ENCODE measurements at regions not wholly inside any gene's neighbourhood (a gene's known extent, or its start where the extent isn't known, plus 50 kb on each side); places are given as distances from the start of the nearest gene placed in this dataset.

DNA sequence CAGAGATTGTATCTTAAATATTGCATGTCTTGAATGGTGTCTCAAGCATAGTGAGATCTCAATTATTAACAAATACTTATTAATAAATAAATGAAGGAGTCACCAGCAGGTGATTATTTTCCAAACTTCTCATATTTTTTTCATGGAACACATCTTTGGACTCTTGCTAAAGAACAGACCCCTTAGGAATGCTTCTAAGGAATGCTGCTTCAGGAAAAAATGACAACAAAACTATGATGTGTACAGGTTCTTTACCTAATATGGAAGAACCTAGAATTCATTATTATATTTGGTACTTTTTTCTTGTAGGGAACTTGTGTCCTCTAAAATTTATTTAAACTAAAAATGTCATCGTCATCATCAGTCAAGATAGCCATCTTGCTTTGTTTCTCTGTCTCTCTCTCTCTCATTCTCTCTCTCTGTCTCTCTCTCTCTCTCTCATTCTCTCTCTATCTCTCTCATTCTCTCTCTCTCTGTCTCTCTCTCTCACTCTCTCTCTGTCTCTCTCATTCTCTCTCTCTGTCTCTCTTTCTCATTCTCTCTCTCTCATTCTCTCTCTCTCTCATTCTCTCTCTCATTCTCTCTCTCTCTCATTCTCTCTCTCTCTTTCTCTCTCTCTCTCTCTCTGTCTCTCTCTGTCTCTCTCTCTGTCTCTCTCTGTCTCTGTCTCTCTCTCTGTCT, 63.0 kb upstream of the ETS2 start:
- DNase-seq, result no peak

DNA sequence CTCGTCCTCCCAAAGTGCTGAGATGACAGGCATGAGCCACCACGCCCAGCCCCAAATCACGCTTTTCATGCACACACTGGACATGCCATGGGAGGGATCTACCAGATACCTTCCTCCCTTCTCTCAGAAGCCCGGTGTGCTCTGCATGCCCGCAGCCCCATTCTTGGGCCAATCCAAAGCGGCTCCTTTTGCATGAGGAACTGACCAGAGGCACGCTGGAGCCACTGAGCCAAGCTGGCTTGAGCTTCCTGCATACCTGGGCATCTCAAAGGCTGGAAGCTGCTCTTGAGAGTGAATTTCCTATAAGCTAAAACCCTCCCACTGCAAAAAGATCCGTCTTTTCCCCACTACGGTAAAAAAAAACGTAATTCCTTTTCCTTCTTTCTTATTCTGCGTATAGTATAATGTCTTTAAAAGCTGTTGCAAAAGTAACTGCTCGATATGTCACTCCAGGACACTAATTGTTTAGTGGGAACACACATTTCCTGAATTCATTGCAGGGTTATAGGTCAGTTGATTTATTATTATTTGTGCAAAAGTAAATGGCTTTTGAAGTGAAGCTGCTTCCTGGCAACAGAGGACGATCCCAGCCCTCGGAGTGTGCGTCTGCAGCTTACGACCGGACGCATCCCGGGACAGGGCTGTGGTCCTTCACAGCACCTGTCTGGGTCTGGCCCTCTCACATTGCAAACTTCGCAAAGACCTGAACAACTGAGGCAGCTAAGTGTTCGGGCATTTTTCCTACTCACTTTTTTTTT, 61.8 kb upstream of the ETS2 start:
- no peak for DNase-seq

DNA sequence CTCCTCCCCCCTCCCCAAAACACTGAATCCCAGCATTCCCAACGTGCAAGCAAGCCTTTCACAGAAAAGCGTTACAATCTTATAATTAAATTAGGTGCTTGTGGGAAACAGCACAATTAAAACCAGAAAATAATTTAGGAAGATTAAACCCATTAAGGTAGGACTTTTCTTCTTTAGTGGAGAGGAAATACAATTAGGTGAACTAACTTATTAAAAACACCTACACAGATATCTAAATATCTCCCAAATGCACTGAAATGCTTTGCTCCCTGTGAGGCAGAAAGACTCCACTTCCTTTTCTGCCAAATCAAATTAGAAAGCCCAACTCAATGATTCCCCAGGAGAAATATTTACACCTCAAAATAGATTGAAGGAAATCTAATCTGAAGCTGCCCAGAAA, 60.9 kb upstream of the ETS2 start:
- no peak for DNase-seq

DNA sequence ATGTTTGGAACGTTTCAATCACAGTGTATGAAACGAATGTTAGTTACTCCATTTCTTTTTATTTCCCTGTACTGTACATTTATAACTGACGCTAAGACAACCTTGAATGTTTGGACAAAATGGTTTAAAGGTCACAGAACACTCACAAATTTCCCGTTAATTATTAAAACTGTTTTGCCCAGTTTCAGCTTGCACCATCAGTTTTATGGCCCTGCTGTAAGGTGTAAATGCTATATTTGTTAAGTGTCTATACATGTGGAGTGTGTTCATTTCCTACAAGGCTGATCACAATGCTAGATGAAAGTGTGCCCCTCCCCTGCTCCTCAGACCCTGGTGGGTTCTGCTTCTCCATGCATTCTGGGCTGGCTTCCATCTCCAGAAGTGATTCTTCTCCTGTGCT, 57.9 kb upstream of the ETS2 start:
- no peak for DNase-seq

DNA sequence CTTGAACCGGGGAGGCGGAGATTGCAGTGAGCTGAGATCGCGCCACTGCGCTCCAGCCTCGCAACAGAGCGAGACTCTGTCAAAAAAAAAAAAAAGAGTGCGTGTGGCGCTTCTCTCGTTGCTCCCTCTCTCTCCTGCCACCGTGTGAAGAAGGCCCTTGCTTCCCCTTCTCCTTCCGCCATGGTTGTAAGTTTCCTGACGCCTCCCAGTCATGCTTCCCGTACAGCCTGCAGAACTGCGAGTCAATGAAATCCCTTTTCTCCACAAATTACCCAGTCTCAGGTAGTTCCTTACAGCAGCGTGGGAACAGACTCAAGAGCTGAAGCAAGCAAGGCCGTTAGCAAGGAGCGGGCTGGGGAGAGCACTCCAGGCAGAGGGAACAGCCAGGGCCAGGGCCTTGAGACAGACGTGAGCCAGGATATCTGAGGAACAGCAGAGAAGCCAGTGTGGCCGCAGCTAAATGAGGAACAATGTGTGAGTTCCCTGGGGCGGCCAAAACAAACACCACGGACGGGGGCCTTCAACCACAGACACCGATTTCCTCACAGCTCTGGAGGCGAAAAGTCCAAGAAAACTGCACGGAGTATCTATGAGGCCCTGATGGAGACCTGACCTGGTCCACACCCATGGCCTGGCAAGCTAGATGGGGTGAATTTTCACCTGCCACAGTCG, 54.2 kb upstream of the ETS2 start:
- no peak for DNase-seq

DNA sequence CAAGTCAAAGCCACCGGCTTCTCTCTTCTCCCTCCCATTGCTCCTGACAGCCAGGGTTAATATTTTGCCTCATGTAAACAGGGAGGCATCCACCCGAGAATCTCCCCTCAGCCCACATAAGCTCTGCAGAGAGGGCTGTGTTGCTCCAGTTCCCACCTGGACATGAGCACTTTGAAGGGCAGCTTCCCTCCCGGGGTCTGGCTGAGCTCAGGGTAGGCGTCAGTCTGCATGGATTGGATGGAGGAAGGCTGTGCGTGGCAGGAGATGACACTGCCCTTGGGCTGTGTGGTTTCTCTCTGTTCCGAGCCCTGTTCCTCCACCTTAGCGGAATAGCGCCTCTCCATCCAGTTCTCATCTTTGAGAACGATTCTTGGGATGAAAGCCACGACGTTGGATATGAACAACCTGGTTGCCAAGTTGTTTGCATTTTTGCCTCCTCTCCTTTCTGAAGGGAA, 53.7 kb upstream of the ETS2 start:
- no peak for DNase-seq

DNA sequence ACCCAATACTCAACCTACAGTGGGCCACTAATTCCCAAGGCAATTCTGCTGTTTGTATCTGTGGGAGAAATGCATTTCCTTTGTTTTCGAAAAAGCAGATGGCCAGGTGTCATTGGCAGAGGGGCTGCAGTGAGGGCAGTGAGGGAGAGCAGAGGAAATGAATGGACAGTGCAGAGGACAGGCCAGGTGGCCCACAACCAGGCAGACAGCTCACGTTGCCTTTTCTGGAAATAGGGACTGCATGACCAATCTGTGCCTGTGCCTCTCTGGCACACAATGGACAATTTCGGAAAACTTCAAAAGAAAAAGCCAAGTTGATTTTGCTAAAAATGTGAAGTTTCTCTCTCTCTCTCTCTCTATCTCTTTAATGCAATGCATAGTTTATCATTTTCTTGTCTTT, 52.6 kb upstream of the ETS2 start:
- DNase-seq, result no peak

DNA sequence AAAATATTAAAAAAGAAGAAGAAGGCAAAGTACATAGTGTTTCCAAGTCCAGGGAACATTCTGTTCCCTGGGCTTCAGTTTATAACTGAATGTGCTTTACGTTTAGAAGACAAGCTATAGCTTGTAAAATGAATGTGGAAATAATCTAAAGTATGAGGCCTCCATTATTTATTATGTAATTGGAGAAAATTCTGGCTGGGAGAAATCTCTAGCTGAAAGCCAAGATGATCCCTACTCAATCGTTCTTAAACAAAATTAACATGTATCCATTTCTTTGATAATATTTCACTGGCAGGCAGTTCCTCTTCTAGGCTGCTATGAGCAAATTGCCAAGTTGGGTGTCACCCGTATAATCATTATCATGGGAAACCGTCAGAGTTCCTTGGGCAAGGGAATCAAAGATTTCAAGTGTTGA, 52.2 kb upstream of the ETS2 start:
- DNase-seq, result no peak
